Body of pancreas (tissue), 4 donors: ENCODE measurements at regions not wholly inside any gene's neighbourhood (a gene's known extent, or its start where the extent isn't known, plus 50 kb on each side); places are given as distances from the start of the nearest gene placed in this dataset.

Source experiments
- ATAC-seq: fragments of 150-250 bp; one replicate; pipeline ENCODE4 v1.9.1; 2016
- DNase-seq, 4 donors: peaks; one replicate each; pipeline ENCODE4 v3.0.0-alpha.2; 2019
- H3K27ac ChIP-seq, 4 donors: fragments of 200-600 bp; sonication (generic); 1 replicate in 3 of 4; 2 replicates in 1 of 4; pipeline versions ENCODE4 v1.5.1 to v1.6.1; 2016 to 2019; ENCODE audit warnings: mild to moderate bottlenecking in 1 of 4, mixed read lengths in 1 of 4, moderate library complexity in 1 of 4
- H3K27me3 ChIP-seq, 2 donors: fragments of 200-600 bp; sonication (generic); one replicate each; pipeline ENCODE4 v1.6.0; 2016; ENCODE audit warnings: mild to moderate bottlenecking in 1 of 2
- H3K36me3 ChIP-seq, 2 donors: fragments of 200-600 bp; sonication (generic); replicated peaks in 1 of 2; 2 replicates each; pipeline ENCODE4 v1.5.1; 2016; ENCODE audit warnings: low read depth in 2 of 2; ENCODE audit not compliant: insufficient read depth in 1 of 2
- H3K4me1 ChIP-seq: fragments of 200-600 bp; sonication (generic); one replicate; pipeline ENCODE4 v1.6.0; 2016
- H3K4me3 ChIP-seq, 2 donors: fragments of 200-600 bp; sonication (generic); 1 replicate in 1 of 2; 2 replicates in 1 of 2; pipeline ENCODE4 v1.5.1; 2016 to 2019
- H3K9me3 ChIP-seq, 3 donors: fragments of 200-600 bp; sonication (generic); 1 replicate in 2 of 3; 2 replicates in 1 of 3; pipeline ENCODE4 v1.5.1; 2016
- CTCF ChIP-seq, 7 experiments: fragments of 450-650 bp in 4 of 7; fragments of 200-600 bp in 3 of 7; sonication (generic) in 3 of 7; IDR thresholded peaks; one replicate each; pipeline ENCODE4 v1.5.1; 2016 to 2019; ENCODE audit warnings: antibody characterized with exemption in 7 of 7
- POLR2A ChIP-seq, 3 donors: fragments of 450-650 bp; IDR thresholded peaks; one replicate each; pipeline ENCODE4 v1.6.1; 2016; ENCODE audit warnings: antibody characterized with exemption in 3 of 3, mild to moderate bottlenecking in 2 of 3
- WGBS, 2 donors: methylation state at CpG; one replicate each; pipeline ENCODE4 v1.1.5; 2017; 5-methylcytosine and 5-hydroxymethylcytosine counted together
- intact Hi-C: fragments of 100-400 bp; cut with DNase I; formaldehyde crosslinking; loops from one replicate; pipeline ENCODE4 v1.15.1; 2023

GRCh38 chr13:85163063-85163462, 636.2 kb downstream of the SLITRK6 start:
- DNase-seq (no peak), ATAC-seq (no peak)
- no peaks in the 10 kb centered on the region for H3K4me1 ChIP-seq
- TF ChIP-seq CTCF (IDR thresholded peaks at IDR 0.05) (no peak), POLR2A (IDR thresholded peaks at IDR 0.05) (no peak)
- H3K36me3 ChIP-seq = no peaks in the 10 kb centered on the region
- H3K9me3 ChIP-seq = no peaks in the 10 kb centered on the region
- H3K27ac ChIP-seq = no peak overlapping the region
- intact Hi-C loops = no loop called here
- H3K4me3 ChIP-seq = no peak overlapping the region
- H3K27me3 ChIP-seq = no peaks in the 10 kb centered on the region
- 62 to 66% methylated on average over 2 of the region's 2 CpGs for WGBS, 2 donors

GRCh38 chr13:85148009-85148408, 651.2 kb downstream of the SLITRK6 start:
- H3K4me1 ChIP-seq = no peaks in the 10 kb centered on the region
- ATAC-seq (no peak), DNase-seq (no peak)
- no peaks in the 10 kb centered on the region for H3K9me3 ChIP-seq
- intact Hi-C loops = no loop called here
- 50 to 52% methylated on average over 4 of the region's 4 CpGs for WGBS, 2 donors
- no peaks in the 10 kb centered on the region for H3K36me3 ChIP-seq
- H3K4me3 ChIP-seq = no peak overlapping the region
- no peak for TF ChIP-seq CTCF (IDR thresholded peaks at IDR 0.05)
- no peak for TF ChIP-seq POLR2A (IDR thresholded peaks at IDR 0.05)
- no peak overlapping the region for H3K27ac ChIP-seq
- H3K27me3 ChIP-seq = no peaks in the 10 kb centered on the region

- 62 to 68% methylated on average over 2 of the region's 2 CpGs for WGBS, 2 donors
- intact Hi-C loops = no loop called here
- DNase-seq = no peak
These were observed 656.8 kb downstream of the SLITRK6 start for GRCh38 chr13:85142351-85142927.

GRCh38 chr13:85141401-85141800, 657.8 kb downstream of the SLITRK6 start:
- no peak for ATAC-seq
- Histone ChIP-seq H3K9me3 (no peaks in the 10 kb centered on the region), H3K27ac (no peak overlapping the region), H3K4me3 (no peak overlapping the region), H3K4me1 (no peaks in the 10 kb centered on the region), H3K36me3 (no peaks in the 10 kb centered on the region), H3K27me3 (no peaks in the 10 kb centered on the region)
- TF ChIP-seq CTCF (IDR thresholded peaks at IDR 0.05) = no peak
- TF ChIP-seq POLR2A (IDR thresholded peaks at IDR 0.05) = no peak
- no peak for DNase-seq
- intact Hi-C loops = no loop called here
- 56 to 57% methylated on average over 2 of the region's 2 CpGs for WGBS, 2 donors

More at GRCh38 chr13:85142351-85142927, 656.8 kb downstream of the SLITRK6 start:
- H3K36me3 ChIP-seq = no peaks in the 10 kb centered on the region
- no peak overlapping the region for H3K4me3 ChIP-seq
- ATAC-seq = no peak
- no peaks in the 10 kb centered on the region for H3K4me1 ChIP-seq
- TF ChIP-seq POLR2A (IDR thresholded peaks at IDR 0.05) (no peak), CTCF (IDR thresholded peaks at IDR 0.05) (no peak)
- H3K27me3 ChIP-seq = no peaks in the 10 kb centered on the region
- H3K27ac ChIP-seq = no peak overlapping the region
- no peaks in the 10 kb centered on the region for H3K9me3 ChIP-seq

GRCh38 chr13:85140192-85140591, 659.0 kb downstream of the SLITRK6 start:
- intact Hi-C loops = no loop called here
- no peaks in the 10 kb centered on the region for H3K9me3 ChIP-seq
- no peak overlapping the region for H3K27ac ChIP-seq
- DNase-seq (no peak), ATAC-seq (no peak)
- no peaks in the 10 kb centered on the region for H3K4me1 ChIP-seq
- H3K36me3 ChIP-seq = no peaks in the 10 kb centered on the region
- no peaks in the 10 kb centered on the region for H3K27me3 ChIP-seq
- 9 to 10% methylated on average over 1 of the region's 1 CpG for WGBS, 2 donors
- no peak for TF ChIP-seq POLR2A (IDR thresholded peaks at IDR 0.05)
- no peak for TF ChIP-seq CTCF (IDR thresholded peaks at IDR 0.05)
- H3K4me3 ChIP-seq = no peak overlapping the region
